ENCODE measurements at regions not wholly inside any gene's neighbourhood (a gene's known extent, or its start where the extent isn't known, plus 50 kb on each side); places are given as distances from the start of the nearest gene placed in this dataset.

DNA sequence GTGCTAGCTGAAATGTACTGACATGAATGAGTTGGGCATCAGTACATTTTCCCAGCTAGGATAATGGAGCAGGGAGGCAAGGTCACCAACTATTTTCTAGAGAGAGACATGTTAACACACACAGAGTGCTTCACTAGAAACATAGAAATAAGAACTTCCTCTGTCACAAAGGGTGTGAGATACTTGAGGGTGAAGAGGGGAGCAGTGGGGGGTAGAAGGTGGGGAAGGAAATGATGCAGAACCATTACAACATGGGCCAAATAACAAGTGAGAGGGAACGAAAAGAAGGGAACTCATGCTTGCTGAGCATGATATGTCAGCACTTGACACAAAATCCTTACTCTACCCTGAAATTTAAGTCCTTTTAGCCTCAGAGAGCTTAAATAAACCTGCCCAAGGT is 87.8 kb upstream of the RFC3 start:
- ChIA-PET POLR2A (no interaction called here), CTCF (no interaction called here)
- H3K9me3 Mint-ChIP-seq (ENCODE audit: low read depth): no peaks in the 10 kb centered on the region
- intact Hi-C loops (cut with DNase I, micrococcal nuclease): no loop called here
- no peak for DNase-seq
- ATAC-seq: no peak
- no peaks in the 10 kb centered on the region for H3K27me3 Mint-ChIP-seq
- H3K27ac Mint-ChIP-seq: no peak overlapping the region
- H3K36me3 Mint-ChIP-seq (ENCODE audit: low read depth): no peaks in the 10 kb centered on the region
- no peak overlapping the region for H3K4me3 Mint-ChIP-seq
- H3K4me1 Mint-ChIP-seq: peaks cover 5% of the 10 kb centered on the region

DNA sequence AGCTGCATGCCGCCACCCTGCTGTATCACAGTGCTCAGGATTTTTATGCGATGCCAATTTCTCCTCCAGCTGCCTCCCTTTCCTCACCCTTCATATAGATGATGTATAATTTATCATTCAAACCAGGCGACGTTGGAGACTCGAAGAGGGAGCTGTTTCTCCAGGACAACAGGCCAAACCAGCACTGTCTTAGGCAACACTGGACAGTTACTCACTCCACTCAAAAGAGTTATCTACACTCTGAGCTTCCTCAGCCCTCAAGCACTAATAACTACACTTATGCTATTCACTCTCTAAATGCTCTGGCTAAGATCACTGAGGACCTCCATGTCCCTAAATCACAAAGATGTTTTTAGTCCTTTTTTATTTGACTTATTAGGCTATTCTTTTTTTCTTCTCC is 87.3 kb upstream of the RFC3 start:
- ChIA-PET POLR2A (interaction anchor here (0.6 kb wide), 1 partner anchor 88 kb away, joined by 3 read pairs; no protein-coding TSS in a partner anchor), CTCF (no interaction called here)
- intact Hi-C loops (cut with DNase I, micrococcal nuclease): no loop called here
- ATAC-seq (no peak), DNase-seq (no peak)
- no peak overlapping the region for H3K27ac Mint-ChIP-seq
- no peaks in the 10 kb centered on the region for H3K27me3 Mint-ChIP-seq
- H3K9me3 Mint-ChIP-seq (ENCODE audit: low read depth): no peaks in the 10 kb centered on the region
- H3K4me3 Mint-ChIP-seq: no peak overlapping the region
- peaks cover 5% of the 10 kb centered on the region for H3K4me1 Mint-ChIP-seq
- no peaks in the 10 kb centered on the region for H3K36me3 Mint-ChIP-seq (ENCODE audit: low read depth)

GRCh38 chr13:33735276-33735675 is 82.7 kb upstream of the RFC3 start:
- H3K9me3 Mint-ChIP-seq (ENCODE audit: low read depth): no peaks in the 10 kb centered on the region
- H3K36me3 Mint-ChIP-seq (ENCODE audit: low read depth): no peaks in the 10 kb centered on the region
- no peak for ATAC-seq
- no peak overlapping the region for H3K4me3 Mint-ChIP-seq
- H3K27ac Mint-ChIP-seq: no peak overlapping the region
- ChIA-PET CTCF (no interaction called here), POLR2A (interaction anchor here (0.7 kb wide), 1 partner anchor 124 kb away, joined by 6 read pairs; no protein-coding TSS in a partner anchor)
- no peaks in the 10 kb centered on the region for H3K27me3 Mint-ChIP-seq
- intact Hi-C loops (cut with DNase I, micrococcal nuclease): no loop called here
- no peaks in the 10 kb centered on the region for H3K4me1 Mint-ChIP-seq
- DNase-seq: no peak

DNA sequence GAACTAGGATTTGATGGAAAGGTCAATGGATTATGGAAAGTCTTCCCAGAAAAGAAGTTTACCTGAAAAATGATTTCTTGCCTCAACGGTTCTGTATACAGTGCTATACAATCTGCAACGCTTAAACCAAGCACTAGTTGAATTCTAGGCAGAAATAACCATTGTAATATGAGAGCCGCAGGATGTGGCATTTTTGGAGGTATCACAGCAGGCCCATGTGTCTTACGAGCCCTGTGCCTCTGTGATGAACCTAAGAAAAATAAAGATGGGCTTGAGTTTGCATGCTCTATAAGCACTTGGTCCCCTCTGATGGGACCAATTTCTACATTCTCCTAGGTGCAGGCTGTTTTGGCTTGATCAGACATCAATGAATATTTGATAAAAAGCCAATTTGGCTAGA is 78.7 kb upstream of the RFC3 start:
- Mint-ChIP-seq H3K4me1 (peaks cover 8% of the 10 kb centered on the region), H3K27me3 (no peaks in the 10 kb centered on the region), H3K9me3 (ENCODE audit: low read depth) (no peaks in the 10 kb centered on the region), H3K36me3 (ENCODE audit: low read depth) (no peaks in the 10 kb centered on the region), H3K4me3 (no peak overlapping the region), H3K27ac (no peak overlapping the region)
- intact Hi-C loops (cut with DNase I, micrococcal nuclease): no loop called here
- no peak for ATAC-seq
- ChIA-PET CTCF (no interaction called here), POLR2A (no interaction called here)
- DNase-seq: no peak

GRCh38 chr13:33740134-33740538 is 77.8 kb upstream of the RFC3 start:
- H3K27ac Mint-ChIP-seq: no peak overlapping the region
- ATAC-seq: no peak
- H3K4me3 Mint-ChIP-seq: no peak overlapping the region
- no peak for DNase-seq
- peaks cover 13% of the 10 kb centered on the region for H3K4me1 Mint-ChIP-seq
- intact Hi-C loops (cut with DNase I, micrococcal nuclease): no loop called here
- no peaks in the 10 kb centered on the region for H3K36me3 Mint-ChIP-seq (ENCODE audit: low read depth)
- no peaks in the 10 kb centered on the region for H3K9me3 Mint-ChIP-seq (ENCODE audit: low read depth)
- CTCF ChIA-PET: interaction anchor here (0.6 kb wide), 1 partner anchor 13 kb away, joined by 3 read pairs; no protein-coding TSS in a partner anchor
- POLR2A ChIA-PET: no interaction called here
- no peaks in the 10 kb centered on the region for H3K27me3 Mint-ChIP-seq

- ChIA-PET POLR2A (no interaction called here), CTCF (no interaction called here)
- no peak for ATAC-seq
- DNase-seq: no peak
- Mint-ChIP-seq H3K36me3 (ENCODE audit: low read depth) (no peaks in the 10 kb centered on the region), H3K27ac (no peak overlapping the region), H3K4me3 (no peak overlapping the region), H3K27me3 (no peaks in the 10 kb centered on the region), H3K9me3 (ENCODE audit: low read depth) (no peaks in the 10 kb centered on the region), H3K4me1 (peaks cover 13% of the 10 kb centered on the region)
- intact Hi-C loops (cut with DNase I, micrococcal nuclease): no loop called here
Observed at GRCh38 chr13:33742321-33742720, 75.6 kb upstream of the RFC3 start.

- peak overlapping the region; percentile 11 for H3K27ac Mint-ChIP-seq
- ATAC-seq: peak; percentile 84
- DNase-seq: peak; percentile 18
- no peaks in the 10 kb centered on the region for H3K27me3 Mint-ChIP-seq
- CTCF ChIA-PET: no interaction called here
- H3K4me3 Mint-ChIP-seq: no peak overlapping the region
- no peaks in the 10 kb centered on the region for H3K36me3 Mint-ChIP-seq (ENCODE audit: low read depth)
- POLR2A ChIA-PET: no interaction called here
- intact Hi-C loops (cut with DNase I, micrococcal nuclease): no loop called here
- peaks cover 13% of the 10 kb centered on the region for H3K4me1 Mint-ChIP-seq
- H3K9me3 Mint-ChIP-seq (ENCODE audit: low read depth): no peaks in the 10 kb centered on the region
Observed at GRCh38 chr13:33743438-33744368, 74.2 kb upstream of the RFC3 start.

- ChIA-PET CTCF (interaction anchor here (0.6 to 0.7 kb wide), 2 partner anchors 46 to 160 kb away, joined by 3 read pairs; no protein-coding TSS in a partner anchor), POLR2A (no interaction called here)
- ATAC-seq (no peak), DNase-seq (no peak)
- Mint-ChIP-seq H3K4me3 (no peak overlapping the region), H3K27me3 (no peaks in the 10 kb centered on the region), H3K9me3 (ENCODE audit: low read depth) (no peaks in the 10 kb centered on the region), H3K36me3 (ENCODE audit: low read depth) (no peaks in the 10 kb centered on the region), H3K27ac (no peak overlapping the region), H3K4me1 (peaks cover 13% of the 10 kb centered on the region)
- intact Hi-C loops (cut with DNase I, micrococcal nuclease): no loop called here
Observed at GRCh38 chr13:33744589-33745369, 73.2 kb upstream of the RFC3 start.

- no peak for DNase-seq
- intact Hi-C loops (cut with DNase I, micrococcal nuclease): no loop called here
- ChIA-PET POLR2A (no interaction called here), CTCF (interaction anchor here (0.6 to 0.7 kb wide), 2 partner anchors 161 to 345 kb away, joined by 3 read pairs; no protein-coding TSS in a partner anchor)
- H3K27me3 Mint-ChIP-seq: no peaks in the 10 kb centered on the region
- ATAC-seq: no peak
- no peaks in the 10 kb centered on the region for H3K9me3 Mint-ChIP-seq (ENCODE audit: low read depth)
- H3K4me3 Mint-ChIP-seq: no peak overlapping the region
- no peak overlapping the region for H3K27ac Mint-ChIP-seq
- H3K4me1 Mint-ChIP-seq: peaks cover 13% of the 10 kb centered on the region
- H3K36me3 Mint-ChIP-seq (ENCODE audit: low read depth): no peaks in the 10 kb centered on the region
Observed at GRCh38 chr13:33745370-33746324, 72.3 kb upstream of the RFC3 start.

- intact Hi-C loops (cut with DNase I, micrococcal nuclease): no loop called here
- no peak overlapping the region for H3K27ac Mint-ChIP-seq
- H3K36me3 Mint-ChIP-seq (ENCODE audit: low read depth): no peaks in the 10 kb centered on the region
- H3K27me3 Mint-ChIP-seq: no peaks in the 10 kb centered on the region
- DNase-seq (no peak), ATAC-seq (no peak)
- peaks cover 13% of the 10 kb centered on the region for H3K4me1 Mint-ChIP-seq
- H3K4me3 Mint-ChIP-seq: no peak overlapping the region
- no peaks in the 10 kb centered on the region for H3K9me3 Mint-ChIP-seq (ENCODE audit: low read depth)
- ChIA-PET POLR2A (no interaction called here), CTCF (no interaction called here)
Observed at GRCh38 chr13:33746867-33747266, 71.1 kb upstream of the RFC3 start.

DNA sequence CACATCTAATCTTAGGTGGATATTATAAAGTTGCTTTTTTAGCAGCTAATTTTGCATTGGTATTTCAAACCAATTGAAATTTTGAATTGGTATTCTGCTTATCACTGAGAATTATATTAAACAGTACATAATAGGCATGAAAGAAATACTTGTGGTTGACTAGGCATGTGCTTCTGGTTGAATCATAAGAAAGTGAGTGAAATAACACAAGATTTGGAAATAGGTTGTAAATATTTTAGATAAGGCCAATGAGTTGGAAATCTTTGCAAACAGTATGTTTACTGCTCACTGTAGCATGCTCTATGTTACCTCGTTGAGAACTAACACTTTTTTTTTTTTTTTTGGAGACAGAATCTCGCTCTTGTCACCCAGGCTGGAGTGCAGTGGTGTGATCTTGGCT is 66.8 kb upstream of the RFC3 start:
- H3K4me1 Mint-ChIP-seq: no peaks in the 10 kb centered on the region
- no peaks in the 10 kb centered on the region for H3K36me3 Mint-ChIP-seq (ENCODE audit: low read depth)
- H3K4me3 Mint-ChIP-seq: no peak overlapping the region
- H3K9me3 Mint-ChIP-seq (ENCODE audit: low read depth): no peaks in the 10 kb centered on the region
- ATAC-seq (no peak), DNase-seq (no peak)
- peaks cover 3% of the 10 kb centered on the region for H3K27me3 Mint-ChIP-seq
- no peak overlapping the region for H3K27ac Mint-ChIP-seq
- intact Hi-C loops (cut with DNase I, micrococcal nuclease): no loop called here
- POLR2A ChIA-PET: no interaction called here
- CTCF ChIA-PET: no interaction called here
